ENCODE measurements at regions not wholly inside any gene's neighbourhood (a gene's known extent, or its start where the extent isn't known, plus 50 kb on each side); places are given as distances from the start of the nearest gene placed in this dataset.

DNA sequence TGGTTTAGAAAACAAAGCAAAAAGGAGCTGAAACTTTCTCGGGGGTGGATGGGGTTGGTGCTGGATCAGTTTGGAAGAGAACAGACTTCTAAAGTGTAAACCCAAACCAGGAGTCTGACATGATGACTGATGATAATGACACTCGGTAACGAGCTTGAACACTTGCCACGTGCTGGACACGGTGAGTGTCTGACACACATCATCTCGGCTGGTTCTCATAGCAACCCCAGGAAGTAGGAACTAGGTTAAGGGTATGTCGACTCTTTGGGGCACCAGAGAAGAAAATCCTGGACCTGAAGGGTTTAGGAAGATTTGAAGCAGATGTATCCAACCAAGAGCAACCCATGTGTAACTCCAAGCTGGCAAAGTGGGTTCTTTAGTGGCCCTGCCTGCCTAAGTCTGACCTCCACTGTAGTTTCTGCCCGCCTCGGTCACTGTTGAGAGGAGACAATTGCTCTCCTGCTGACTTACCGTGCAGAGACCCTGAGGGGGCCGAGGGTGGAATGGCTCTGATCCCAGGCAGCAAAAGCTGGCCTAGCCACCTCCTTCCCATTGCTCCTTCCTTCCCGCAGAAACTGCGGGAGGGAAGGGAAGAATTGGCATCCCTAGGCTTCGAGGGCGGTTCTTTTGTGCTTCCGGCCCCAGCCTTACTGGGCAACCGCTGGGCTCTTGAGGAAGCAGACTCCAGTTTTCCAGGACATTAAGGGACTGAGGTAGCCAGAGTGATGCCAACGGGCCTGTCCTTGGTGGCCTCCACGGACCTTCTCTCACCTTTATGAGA is 156.0 kb downstream of the TOMM20 start:
- no peak for DNase-seq

DNA sequence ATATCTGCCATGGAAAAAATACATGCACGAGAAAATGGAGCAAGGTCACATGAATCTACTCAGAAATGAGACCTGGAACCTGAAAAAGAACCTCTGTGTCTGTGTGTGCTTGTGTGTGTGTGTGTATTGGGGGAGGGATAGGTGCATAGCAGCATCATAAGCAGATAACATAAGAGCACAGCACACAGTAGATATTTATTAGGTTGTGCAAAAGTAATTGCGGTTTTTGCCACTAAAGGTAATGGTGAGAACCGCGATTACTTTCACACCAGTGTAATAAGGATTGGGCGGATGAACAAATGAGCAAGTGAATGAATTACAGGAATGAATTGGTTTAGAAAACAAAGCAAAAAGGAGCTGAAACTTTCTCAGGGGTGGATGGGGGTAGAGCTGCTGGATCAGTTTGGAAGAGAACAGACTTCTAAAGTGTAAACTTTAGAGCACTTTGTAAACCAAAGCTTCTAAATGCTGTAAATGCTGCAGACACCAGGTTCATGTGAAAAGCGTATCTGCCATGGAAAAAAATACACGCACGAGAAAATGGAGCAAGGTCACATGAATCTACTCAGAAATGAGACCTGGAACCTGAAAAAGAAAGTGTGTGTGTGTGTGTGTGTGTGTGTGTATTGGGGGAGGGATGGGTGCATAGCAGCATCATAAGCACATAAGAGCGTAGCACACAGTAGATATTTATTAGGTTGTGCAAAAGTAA is 156.9 kb downstream of the TOMM20 start:
- no peak for DNase-seq

- peak; percentile 99 for DNase-seq
Measured at GRCh38 chr1:234970731-234971476, 157.7 kb downstream of the TOMM20 start.

GRCh38 chr1:234970401-234970730 is 158.3 kb downstream of the TOMM20 start:
- DNase-seq, result no peak

- DNase-seq, result peak; percentile 81
Measured at GRCh38 chr1:234969581-234970400, 158.8 kb downstream of the TOMM20 start.

DNA sequence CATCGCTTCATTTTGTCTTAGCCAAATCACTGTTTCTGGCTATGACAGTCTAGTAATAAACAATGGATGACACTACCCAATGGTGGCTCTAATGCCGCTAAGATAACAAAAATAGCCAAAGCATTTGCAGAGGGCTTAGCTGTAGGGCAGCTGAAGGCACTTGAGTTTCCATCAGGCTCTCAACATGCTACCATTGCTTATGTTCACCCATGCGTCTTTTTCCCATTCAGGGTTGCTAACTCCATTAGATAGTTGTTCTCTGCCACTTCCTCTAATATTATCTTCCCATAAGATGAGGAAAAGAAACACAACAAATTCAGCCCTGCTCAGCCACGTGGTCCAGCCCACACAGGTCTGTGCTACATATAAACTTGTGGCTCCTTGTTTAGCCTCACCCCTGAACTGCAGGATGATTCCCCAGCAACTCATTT is 159.6 kb downstream of the TOMM20 start:
- no peak for DNase-seq

DNA sequence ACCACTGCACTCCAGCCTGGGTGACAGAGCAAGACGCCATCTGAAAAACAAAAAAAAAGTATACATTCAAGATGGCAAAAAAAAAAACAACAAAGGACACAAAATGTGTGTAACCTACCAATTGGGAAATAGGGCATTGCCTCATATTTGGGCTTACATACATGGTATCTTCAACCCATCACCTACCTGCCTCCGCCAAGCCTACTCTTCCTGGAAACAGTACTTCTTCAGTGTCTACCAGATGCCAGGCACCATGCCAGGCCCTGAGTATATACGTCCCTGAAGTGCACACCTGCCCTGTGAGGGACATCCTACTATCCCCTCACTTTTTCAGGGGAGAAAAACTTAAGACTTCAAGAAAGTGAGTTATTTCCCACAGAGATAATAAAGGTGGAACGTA is 160.2 kb downstream of the TOMM20 start:
- DNase-seq, result no peak

DNA sequence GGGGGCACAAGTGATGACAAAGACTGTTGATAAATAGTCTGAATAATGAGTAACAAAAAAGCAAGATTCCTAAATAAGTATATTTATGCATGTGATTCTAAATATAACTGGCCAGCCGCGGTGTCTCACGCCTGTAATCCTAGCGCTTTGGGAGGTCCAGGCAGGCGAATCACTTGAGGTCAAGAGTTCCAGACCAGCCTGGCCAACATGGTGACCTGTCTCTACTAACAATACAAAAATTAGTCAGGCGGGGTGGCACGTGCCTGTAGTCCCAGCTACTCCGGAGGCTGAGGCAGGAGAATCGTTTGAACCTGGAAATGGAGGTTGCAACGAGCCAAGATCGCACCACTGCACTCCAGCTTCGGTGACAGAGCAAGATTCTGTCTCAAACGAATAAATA is 161.5 kb downstream of the TOMM20 start:
- DNase-seq, result no peak

DNA sequence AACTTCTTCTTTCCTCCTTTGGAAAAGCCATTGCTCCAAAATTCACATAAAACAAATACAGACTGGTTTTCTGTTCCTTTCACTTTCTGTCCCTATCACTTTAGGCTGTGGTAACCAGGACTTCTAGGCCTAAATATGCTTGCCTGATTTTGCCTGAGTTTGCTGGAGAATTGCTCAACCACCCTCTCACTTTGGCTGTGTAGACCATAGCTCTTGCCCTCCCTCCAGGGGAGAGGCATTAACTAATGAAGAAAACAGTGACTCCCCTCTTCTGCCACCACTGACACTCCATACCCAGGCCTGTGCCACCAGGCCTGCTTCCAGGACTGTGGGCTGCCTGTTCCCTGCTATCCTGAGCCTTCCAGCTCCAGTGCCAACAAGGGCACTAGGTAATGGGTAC is 163.5 kb downstream of the TOMM20 start:
- DNase-seq, result no peak

- no peak for DNase-seq
Measured at GRCh38 chr1:234963904-234964702, 164.5 kb downstream of the TOMM20 start.

- DNase-seq, result peak; percentile 93
Measured at GRCh38 chr1:234963180-234963903, 165.3 kb downstream of the TOMM20 start.

GRCh38 chr1:234962340-234962989 is 166.2 kb downstream of the TOMM20 start:
- peak; percentile 99 for DNase-seq

DNA sequence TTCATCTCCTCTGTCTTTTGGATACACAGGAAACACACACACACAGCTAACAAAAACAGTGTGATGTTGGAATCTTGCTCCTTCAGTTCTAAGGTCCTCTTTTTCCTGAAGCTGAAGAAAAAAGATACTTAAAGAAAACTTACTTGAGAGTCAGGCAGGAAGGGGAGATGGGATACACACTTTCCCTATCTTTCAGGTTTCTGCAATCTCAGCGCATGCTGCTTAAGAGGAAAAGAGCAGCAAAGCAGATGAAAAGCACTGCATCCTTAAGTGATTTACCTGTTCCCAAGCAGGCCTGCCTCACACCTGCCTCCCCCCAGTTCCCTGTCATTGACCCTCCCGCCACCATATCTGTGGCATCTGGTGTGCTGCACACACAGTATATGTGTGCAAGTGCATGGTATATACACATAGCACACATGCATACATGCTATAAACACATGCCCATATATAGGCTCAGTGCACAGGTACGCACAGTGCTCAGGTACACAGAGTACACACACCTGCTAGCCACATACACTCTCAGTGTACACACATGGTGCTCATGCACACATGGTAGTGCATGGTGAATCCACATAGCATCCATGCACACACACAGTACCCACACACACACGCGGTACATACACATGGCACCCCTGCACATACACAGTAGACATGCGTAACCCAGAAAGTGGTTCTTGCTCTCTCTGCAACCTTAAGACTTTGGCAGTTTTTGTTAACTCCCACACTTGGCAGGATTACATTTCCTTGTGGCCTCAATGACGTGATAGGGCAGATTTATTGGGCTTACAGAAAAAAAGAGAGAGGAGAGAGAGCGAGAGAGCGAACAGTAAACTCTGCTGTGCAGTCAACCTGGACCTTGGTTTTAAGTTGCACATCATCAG is 166.9 kb downstream of the TOMM20 start:
- DNase-seq, result peak; percentile 57

- DNase-seq, result no peak
Measured at GRCh38 chr1:234960722-234961455, 167.7 kb downstream of the TOMM20 start.

DNA sequence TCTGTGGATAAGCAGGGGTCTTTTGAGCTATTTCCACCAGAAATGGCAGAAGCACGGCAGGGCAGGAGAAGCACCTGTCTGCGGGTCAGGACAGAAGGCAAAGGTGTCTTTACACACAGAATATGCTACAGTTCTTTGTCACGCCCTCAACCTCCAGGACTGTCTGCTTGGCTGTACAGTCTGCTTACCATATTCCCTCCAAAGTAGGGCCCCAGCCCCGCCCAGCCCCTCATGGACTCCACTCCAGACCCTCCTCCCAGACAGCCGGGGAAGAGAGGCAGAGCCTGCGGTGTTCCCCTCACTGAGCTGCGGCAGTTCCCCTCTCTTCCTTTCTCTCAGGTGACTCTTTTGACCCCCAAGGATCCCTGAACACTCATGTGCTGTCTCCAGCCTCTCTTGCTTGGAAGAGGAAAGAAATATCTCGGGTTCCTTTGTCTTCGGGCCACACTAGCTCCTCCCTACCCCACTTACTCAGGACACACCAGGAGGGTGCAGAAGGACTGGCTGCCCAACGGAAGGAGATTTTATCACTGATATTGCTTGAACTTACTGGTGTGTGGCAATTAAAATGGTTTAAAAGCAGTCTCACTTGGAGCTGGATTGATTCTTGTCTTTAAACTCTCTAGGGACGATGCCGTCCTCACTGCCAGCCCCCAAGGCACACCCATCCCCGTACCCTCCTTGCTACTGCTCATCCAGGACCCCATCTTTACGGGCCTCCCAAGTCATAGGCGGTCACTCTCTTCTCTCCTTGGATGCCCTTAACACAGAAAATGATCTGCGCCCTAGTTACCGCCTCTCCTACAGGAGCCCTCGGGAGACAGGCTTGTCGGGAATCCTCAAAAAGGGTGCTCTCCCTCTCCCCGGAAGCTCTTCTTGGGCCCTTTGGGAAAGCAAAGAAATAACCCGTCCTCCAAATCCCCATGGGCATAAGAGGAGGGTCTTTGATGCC is 169.7 kb downstream of the TOMM20 start:
- DNase-seq, result no peak

- DNase-seq, result no peak
Measured at GRCh38 chr1:234958066-234958705, 170.5 kb downstream of the TOMM20 start.
